ENCODE measurements at regions not wholly inside any gene's neighbourhood (a gene's known extent, or its start where the extent isn't known, plus 50 kb on each side); places are given as distances from the start of the nearest gene placed in this dataset.

GRCh38 chr16:85971902-85972638 lies 73.1 kb downstream of the IRF8 start:
- DNase-seq (ENCODE audit: low spot score), result no peak

- DNase-seq (ENCODE audit: low spot score), result no peak
Measured at GRCh38 chr16:85974428-85975375, 75.7 kb downstream of the IRF8 start.

- DNase-seq (ENCODE audit: low spot score), result no peak
Measured at GRCh38 chr16:85975451-85975981, 76.6 kb downstream of the IRF8 start.

- no peak for DNase-seq (ENCODE audit: low spot score)
Measured at GRCh38 chr16:85978291-85978775, 79.4 kb downstream of the IRF8 start.

GRCh38 chr16:85978976-85979375 lies 80.0 kb downstream of the IRF8 start:
- DNase-seq (ENCODE audit: low spot score), result no peak

- no peak for DNase-seq (ENCODE audit: low spot score)
Measured at GRCh38 chr16:85979605-85980004, 80.6 kb downstream of the IRF8 start.

GRCh38 chr16:85980686-85981085 lies 81.7 kb downstream of the IRF8 start:
- DNase-seq (ENCODE audit: low spot score), result no peak

- DNase-seq (ENCODE audit: low spot score), result no peak
Measured at GRCh38 chr16:85981826-85982562, 83.0 kb downstream of the IRF8 start.

GRCh38 chr16:85982563-85982939 lies 83.6 kb downstream of the IRF8 start:
- DNase-seq (ENCODE audit: low spot score), result no peak

GRCh38 chr16:85983064-85983463 lies 84.1 kb downstream of the IRF8 start:
- no peak for DNase-seq (ENCODE audit: low spot score)

GRCh38 chr16:85983606-85984230 lies 84.8 kb downstream of the IRF8 start:
- DNase-seq (ENCODE audit: low spot score), result no peak

GRCh38 chr16:85984231-85984880 lies 85.4 kb downstream of the IRF8 start:
- DNase-seq (ENCODE audit: low spot score), result no peak

GRCh38 chr16:85984947-85985451 lies 86.0 kb downstream of the IRF8 start:
- no peak for DNase-seq (ENCODE audit: low spot score)

- DNase-seq (ENCODE audit: low spot score), result no peak
Measured at GRCh38 chr16:85986931-85987749, 88.2 kb downstream of the IRF8 start.

- no peak for DNase-seq (ENCODE audit: low spot score)
Measured at GRCh38 chr16:85987750-85988078, 88.8 kb downstream of the IRF8 start.

GRCh38 chr16:85988306-85988705 lies 89.3 kb downstream of the IRF8 start:
- DNase-seq (ENCODE audit: low spot score), result no peak

GRCh38 chr16:85988723-85989313 lies 89.9 kb downstream of the IRF8 start:
- DNase-seq (ENCODE audit: low spot score), result no peak

- no peak for DNase-seq (ENCODE audit: low spot score)
Measured at GRCh38 chr16:85989376-85989775, 90.4 kb downstream of the IRF8 start.

- DNase-seq (ENCODE audit: low spot score), result no peak
Measured at GRCh38 chr16:85989863-85990643, 91.1 kb downstream of the IRF8 start.
